Right ventricle myocardium superior (tissue), 1 donor: ENCODE measurements at regions not wholly inside any gene's neighbourhood (a gene's known extent, or its start where the extent isn't known, plus 50 kb on each side); places are given as distances from the start of the nearest gene placed in this dataset.

Experiments used
- ATAC-seq: fragments of 200-7000 bp; cut with Tn5 transposase; one replicate; pipeline ENCODE4 v1.9.1; 2020; ENCODE audit warnings: mild to moderate bottlenecking; ENCODE audit not compliant: poor library complexity
- DNase-seq: peaks from one replicate; pipeline ENCODE4 v3.0.0-alpha.2; 2020
- intact Hi-C: fragments of 100-400 bp; cut with DNase I; formaldehyde crosslinking; loops from one replicate; pipeline ENCODE4 v1.11.2; 2022
- donor health status: DM: no; HTN: yes; CAD: no; lungs with severe emphysema.

DNA sequence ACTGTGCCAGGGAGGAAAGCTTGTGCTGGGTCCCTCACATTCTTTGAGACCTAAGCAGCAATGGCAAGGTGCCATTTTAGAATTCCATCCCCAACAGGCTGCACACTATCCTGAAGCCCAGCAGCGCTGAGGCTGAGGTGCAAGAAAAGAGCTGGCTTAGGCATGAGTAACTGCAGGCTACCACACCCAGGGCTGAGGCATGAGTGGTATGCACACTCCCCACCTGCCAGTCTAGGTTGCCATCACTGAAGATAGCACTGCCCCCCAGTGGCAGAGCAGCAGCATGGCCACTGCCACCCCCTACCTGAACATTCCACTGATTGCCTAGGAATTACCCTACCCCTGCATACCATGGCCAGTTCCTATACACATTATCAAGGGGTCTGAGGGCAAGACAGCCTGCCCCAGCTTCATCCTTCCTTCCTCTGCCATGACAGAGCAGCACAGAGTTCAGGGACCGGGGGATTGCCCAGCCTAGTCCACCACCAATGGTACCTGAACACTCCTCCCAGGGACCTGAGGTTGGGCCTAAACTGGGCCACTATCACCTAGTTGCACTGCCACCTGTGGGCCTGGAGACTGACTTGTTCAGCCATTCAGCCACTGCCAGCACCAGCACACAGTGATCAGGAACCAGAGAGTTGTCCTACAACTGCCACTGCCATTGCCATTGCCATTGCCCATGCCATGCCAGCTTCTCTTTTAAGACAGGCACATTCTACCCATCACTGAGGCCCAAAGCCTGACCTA lies 129.8 kb downstream of the SATB1 start:
- DNase-seq (peak; percentile 43), ATAC-seq (peak; percentile 86)
- intact Hi-C loops, result no loop called here

DNA sequence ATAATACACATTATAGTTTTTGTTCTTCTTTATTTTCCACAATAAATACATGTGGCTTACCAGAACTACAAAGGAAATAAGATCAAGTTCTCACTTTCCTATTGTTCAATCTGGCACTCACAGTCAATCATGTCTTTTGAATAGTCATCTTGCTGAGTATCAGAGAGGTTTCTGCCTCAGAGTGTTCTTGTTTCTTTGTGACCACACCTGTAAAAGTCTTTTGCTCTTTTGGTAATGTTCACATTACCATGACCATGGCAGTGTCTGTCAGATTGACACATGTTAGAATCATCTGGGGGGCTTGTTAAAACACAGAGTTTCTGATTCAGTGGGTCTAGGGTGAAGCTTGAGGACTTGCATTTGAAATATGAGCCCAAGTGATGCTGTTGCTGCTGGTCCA lies 135.0 kb downstream of the SATB1 start:
- ATAC-seq, result no peak
- intact Hi-C loops, result no loop called here
- DNase-seq, result no peak

DNA sequence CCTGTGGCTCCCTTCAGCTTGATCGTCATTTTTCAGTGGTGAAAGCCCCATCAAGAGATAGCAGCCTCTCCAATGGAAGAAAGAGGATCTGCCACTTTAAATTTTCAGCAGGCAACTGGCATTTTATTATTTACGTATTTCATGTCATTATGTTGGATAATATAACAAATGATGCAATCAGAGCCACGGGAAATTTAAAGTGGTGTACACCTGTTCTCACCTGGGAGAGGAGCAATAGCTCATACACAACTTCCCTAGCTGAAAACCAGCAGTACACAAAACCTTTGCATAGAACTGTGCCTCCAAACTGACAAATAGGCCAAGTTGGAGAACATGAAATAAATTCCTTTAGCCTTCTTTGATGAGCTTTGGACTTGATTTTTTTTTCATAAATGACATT lies 136.9 kb downstream of the SATB1 start:
- ATAC-seq (no peak), DNase-seq (no peak)
- intact Hi-C loops, result no loop called here

DNA sequence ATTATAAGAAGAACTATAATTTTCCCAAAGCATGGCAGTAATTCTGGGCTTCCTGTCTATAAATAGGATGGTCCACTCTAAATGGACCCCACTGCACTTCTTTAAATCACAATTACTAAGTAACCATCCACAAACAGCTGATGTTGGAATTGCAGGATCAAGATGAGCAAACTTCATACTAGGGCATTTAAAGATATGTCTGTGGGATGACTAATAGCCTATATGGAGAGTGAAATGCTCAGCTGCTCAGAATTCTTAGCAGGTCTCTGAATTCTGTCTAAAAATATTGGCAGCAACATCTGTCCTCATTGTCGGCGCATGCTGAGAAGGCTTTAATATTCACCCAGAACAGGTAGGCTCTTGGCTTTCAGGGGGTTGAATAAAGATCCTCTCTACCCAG lies 140.4 kb downstream of the SATB1 start:
- intact Hi-C loops, result no loop called here
- ATAC-seq (no peak), DNase-seq (no peak)

DNA sequence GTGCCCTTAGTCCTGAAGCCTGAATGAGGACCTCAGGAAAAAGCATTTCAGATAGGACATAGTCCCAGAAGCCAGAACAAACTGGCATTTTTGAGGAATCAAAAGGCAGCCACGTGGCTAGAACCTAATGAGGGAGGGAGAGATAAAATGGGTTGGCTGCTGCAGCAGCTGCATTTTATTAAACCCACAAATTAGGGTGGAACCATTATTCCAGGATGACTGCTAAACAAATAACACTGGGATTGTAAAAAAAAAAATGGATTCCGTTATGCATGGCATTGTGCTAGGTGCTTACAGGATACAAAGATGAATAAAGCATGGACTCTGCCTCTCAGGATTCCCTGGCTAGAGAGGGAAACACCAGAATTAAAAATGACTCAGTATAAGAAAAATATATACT lies 141.5 kb downstream of the SATB1 start:
- intact Hi-C loops, result no loop called here
- no peak for ATAC-seq
- DNase-seq, result no peak

DNA sequence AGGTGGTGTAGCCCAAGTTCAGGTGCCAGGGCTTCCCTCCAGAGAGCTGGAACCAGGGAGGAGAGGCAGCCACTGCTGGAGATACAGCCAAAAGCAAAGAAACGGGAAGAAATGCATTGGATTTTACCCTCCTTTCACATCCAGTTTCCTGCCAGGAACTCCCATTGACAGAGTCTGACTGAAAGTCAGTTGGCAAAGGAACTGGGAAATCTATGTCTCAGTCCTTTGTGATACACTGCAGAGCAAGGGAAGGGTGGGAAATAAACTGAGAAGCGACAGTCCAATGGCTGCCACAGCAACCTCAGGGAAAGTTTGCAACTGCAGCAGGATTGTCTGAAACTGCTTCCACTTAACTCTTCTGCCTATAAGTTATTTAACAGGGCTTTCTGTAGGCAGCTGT lies 142.6 kb downstream of the SATB1 start:
- intact Hi-C loops, result no loop called here
- DNase-seq, result no peak
- no peak for ATAC-seq

DNA sequence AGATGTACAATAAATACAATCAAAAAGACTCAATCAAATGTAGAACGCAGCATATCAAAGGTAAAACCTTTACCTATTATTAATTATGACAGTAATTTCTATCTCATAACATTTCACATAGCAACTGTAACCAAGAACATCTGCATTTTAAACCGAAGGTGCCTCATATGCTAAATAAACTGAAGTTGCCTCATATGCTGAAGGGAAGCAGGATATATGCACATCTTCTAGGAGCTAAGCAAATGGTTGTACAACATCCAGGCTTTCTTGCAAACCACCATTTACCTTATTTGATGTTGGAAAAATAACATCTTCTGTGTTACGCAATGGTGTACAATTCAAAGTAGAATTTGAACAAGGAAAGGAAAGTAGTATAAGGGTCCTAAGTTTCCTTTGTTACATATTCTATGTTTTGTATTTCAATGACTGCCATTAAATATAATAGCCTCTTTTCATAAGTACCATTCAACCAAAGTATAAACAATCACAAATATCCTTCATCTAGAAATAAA lies 145.9 kb downstream of the SATB1 start:
- intact Hi-C loops, result no loop called here
- no peak for DNase-seq
- ATAC-seq, result no peak

DNA sequence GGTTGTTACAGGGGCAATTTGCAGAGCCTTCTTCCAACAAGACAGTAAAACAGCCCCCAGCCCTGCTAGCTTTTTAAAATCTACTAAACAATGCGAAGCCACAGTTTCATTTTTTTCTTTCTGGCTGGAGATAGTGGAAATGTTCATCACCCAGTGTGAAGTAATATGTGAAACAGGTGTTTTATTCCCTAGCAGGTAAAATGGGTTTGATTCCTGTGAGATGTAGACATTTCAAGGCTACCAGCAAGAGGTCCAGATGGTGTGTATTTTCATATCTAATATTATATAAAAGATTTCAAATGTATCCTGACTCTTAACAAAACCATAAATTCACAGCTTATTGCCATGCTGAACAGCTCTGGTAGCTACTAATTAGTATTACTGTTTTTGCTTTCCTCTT lies 160.3 kb downstream of the SATB1 start:
- intact Hi-C loops, result no loop called here
- DNase-seq, result no peak

DNA sequence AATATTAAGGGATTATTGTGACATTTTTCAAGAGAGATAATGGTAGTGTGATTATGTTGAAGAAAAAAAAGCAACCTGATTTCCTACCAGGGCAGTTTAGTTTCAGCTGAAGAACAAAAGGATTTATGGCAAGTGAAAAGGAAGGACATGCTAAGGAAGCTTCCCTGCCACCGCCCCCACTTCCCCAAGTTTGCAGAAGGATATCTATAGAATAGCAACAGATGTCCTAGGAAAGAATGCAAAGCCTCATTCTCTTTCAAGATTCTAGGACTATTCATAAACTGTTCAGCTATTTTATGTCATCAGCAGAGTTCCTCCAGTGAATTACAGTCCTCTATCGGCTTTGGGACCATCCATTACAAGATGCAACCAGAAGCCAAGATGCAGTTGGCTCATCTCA lies 160.8 kb downstream of the SATB1 start:
- DNase-seq (no peak), ATAC-seq (no peak)
- intact Hi-C loops, result no loop called here

More for the DNA sequence above, 160.3 kb downstream of the SATB1 start:
- ATAC-seq, result no peak

DNA sequence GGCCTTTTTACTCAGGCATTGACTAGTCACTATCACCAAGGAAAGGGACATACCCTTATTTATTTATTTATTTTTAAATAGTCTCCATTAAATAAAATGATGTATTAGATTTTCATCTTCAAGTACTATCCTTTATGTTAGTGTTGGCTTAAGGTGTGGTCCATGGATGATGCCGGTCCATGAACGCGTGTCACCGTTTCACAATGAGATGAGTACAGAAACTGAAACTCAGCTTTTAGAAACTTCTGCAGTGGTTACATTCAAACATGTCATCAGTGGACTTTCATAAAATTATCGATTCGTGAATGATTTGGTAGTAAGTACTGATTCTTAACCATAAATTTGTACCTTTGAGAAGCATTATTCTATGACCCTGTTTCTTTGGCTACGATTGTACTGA lies 166.6 kb downstream of the SATB1 start:
- intact Hi-C loops, result no loop called here
- no peak for DNase-seq
- no peak for ATAC-seq

DNA sequence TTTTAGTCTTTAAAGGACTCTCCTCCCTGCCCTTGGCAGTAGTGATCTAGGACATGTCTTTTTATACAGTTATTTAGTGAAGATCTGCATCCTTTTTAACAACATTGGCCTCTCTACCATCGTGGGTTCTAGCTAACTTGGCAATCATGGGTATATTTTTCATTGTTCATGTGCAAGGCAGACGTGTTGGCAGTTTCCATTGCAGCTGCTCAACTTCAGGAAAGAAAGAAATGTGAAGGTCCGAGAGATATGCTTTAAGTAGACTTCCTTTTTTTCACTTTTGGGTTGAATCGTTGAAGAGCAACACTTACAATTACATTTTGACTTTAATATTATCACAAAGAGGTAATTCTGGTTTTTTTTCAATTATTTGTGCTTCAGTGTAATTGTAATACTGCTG lies 172.6 kb downstream of the SATB1 start:
- DNase-seq, result no peak
- no peak for ATAC-seq
- intact Hi-C loops, result no loop called here

DNA sequence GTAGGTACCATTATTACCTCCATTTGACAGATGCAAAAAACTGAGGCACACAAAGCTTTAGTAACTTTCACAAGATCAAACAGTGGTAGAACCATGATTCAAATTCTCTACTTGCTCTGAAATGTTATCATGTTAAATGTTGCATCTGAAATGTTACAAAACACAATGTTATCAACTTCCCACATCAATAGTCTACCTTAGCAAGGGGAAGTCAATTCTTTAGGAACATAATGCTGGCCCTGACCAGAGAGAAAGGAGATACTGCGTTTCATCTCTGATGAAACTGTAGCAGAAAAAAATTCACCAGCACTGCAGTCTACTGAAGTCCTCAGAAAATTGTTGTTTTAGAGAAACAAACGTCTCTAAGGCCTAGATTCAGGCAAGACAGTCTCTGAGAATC lies 174.1 kb downstream of the SATB1 start:
- intact Hi-C loops, result no loop called here
- DNase-seq, result no peak
- no peak for ATAC-seq

DNA sequence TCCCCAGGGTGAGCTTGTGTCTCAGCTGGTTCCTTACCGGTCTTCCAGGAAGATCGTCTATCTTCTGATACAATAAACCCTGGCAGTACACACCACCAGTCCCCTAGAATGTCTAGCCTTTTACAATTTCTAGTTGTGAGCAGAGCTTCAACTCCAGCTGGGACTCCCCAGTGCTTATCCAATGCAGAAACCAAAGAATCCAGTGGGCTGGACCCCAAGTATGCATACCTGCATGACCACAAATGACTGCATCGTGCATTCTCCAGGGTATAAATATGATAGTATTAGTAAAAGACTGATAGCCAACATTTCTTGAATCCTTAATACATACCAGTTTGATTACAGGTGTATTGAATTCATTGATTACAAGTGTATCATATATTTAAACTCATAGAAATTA lies 176.0 kb downstream of the SATB1 start:
- DNase-seq (no peak), ATAC-seq (no peak)
- intact Hi-C loops, result no loop called here

DNA sequence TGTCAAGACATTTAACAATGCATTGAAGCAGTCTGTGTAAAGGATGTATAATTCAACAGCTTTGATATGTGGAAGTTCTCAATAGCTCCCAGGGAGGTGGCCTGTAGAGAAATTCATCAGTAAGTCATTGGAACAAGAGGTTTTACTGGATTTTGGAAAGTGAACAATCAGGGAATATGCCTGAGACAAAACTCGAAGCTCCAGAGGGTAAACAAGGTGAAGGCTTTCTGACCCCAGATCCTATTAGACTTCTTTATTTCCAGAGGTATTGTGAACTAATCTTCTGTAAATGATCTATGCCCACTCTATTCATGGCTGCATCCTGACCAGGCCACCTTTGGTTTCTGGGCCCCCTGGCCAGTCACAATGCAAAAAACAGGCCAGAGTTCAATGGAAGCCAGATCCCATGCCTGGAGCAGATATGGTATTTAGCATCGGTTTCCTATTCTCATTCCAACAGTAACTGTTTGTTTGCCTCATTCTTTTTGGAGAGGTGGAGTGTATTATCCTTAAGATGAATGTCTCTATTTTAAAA lies 177.3 kb downstream of the SATB1 start:
- intact Hi-C loops, result no loop called here
- ATAC-seq (no peak), DNase-seq (no peak)

DNA sequence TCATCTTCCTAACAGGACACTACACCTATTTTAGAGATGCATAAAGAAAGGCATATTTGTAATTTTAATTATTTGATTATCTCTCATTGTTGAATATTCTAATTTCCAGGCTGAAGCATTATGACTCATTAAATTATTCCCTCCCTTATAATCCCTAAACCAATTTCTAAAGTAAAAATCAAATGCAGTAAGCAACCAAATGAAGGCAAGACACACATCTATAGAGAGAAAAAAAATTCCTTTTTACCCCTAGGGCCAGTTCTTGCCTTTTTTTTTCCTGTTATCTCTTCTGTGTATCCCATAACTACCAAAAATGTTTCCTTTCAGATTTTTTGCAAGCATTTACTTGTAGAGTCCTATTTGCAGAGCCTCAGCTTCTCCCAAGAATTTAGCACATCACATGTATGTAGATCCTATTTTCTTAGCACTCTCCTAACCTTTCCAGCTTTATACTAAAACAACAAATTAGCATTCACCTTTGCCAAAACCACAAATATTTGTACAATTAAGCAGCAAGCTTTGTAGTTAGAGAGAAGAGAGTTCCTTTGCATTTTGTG lies 177.9 kb downstream of the SATB1 start:
- intact Hi-C loops, result no loop called here
- ATAC-seq (no peak), DNase-seq (no peak)

DNA sequence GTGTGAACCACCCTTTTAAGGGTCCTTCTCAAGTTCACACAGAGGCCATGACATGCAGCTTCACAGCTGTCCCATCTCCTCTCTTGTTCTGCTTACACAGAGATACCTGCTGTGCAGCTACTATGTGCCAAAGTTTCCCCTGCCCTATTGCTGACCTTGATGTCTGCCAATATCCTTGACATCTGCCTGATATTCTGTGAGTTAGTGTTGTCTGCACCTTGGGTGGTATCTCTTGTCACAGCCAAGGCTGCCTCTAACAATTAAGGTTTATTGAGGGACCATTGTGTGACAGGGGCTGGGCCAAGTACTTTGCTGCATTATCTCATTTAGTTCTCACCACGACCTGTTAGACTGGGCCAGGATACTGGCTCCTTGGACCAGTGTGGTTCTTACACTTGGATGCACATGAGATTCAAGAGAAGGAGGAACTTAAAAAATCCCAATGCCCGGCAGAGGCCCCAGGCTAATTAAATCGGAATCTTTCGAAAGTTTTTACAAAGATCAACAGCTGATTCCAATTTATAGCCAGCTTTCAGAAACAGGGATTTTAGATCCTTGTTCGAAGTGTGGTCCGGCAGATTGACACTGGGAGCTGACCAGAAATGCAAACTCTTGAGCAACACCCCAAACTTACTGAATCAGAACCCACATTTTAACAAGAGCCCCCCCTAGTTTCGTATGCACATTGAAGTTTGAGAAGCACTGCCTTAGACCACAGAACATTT lies 178.6 kb downstream of the SATB1 start:
- intact Hi-C loops, result no loop called here
- no peak for DNase-seq
- no peak for ATAC-seq

DNA sequence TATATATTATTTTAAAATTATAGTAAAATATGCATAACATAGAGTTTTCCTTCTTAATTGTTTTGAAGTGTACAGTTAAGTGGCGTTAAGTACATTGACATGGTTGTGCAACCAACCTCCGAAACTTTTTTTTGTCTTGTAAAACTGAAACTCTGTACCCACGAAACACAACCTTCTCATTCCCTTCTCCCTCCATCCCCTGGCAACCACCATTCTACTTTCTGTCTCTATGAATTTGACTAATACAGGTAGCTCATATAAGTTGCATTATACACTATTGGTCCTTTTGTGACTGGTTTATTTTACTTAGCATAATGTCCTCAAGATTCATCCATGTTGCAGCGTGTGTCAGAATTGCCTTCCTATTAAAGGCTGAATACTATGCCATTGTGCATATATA lies 179.4 kb downstream of the SATB1 start:
- DNase-seq (no peak), ATAC-seq (no peak)
- intact Hi-C loops, result no loop called here

DNA sequence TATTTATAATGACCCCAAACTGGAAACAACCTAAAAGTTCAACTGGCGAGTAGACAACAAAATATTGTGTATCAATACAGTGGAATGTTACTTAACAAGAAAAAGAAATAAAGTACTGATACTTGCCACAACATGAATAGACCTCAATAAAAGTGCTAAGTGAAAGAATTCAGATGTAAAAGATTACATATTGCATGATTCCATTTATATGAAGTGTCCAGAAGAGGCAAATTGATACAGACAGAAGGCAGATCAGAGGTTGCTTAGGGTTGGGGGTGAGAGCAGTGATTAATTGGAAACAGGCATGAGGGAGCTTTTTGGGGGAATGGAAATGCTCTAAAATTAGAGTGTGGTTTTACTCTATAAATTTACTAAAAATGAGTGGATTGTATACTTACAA lies 183.3 kb downstream of the SATB1 start:
- ATAC-seq (no peak), DNase-seq (no peak)
- intact Hi-C loops, result no loop called here

DNA sequence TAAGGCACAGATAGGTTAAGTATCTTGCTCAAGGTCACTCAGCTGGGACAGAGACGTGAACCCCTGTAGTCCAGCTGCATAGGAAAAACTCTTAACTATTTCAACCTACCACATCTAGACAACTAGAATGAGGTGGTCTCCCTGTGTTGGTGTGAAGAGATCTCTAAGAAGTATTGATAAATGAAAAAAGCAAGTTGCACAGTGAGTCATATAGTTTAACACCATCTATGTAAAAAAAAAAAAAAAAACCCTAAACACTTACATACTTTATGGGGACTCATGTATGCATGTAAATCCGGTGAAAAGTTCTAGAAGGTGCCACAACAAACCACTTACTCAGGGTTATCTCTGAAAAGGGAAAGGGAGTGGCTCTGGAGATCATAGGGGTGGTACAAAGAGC lies 185.5 kb downstream of the SATB1 start:
- no peak for ATAC-seq
- intact Hi-C loops, result no loop called here

DNA sequence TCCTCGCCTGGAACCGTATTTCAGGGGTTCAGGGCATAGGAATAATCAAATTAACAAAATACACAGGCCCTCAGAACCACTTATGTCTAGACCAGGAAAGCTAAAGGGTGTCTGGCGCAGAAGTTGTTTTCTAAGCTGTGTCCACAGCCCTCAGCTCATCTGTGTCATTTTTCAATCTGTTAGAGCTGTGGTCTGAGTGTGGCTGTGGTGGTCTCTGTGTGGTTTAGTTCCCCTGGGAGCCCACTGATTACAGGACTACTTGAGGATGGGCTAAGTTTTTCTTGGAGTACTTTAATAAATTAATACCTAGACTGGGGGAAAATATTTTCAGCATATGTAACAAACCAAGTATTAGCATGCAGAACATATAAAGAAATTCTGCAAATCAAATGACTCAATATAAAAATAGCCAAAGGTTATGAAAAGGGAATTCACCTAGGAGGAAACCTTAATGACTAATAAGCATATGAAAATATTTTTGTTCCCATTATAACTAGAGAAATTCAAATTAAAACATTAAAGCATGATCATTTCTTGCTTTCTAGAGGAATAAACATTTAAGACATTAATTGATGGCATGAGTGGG lies 186.3 kb downstream of the SATB1 start:
- ATAC-seq (no peak), DNase-seq (no peak)
- intact Hi-C loops, result no loop called here

More for the DNA sequence above, 185.5 kb downstream of the SATB1 start:
- no peak for DNase-seq
